ENCODE measurements at regions not wholly inside any gene's neighbourhood (a gene's known extent, or its start where the extent isn't known, plus 50 kb on each side); places are given as distances from the start of the nearest gene placed in this dataset.
"Not testable (repeated sequence)": the region's sequence is repeated elsewhere in the genome, so short reads cannot be mapped to it uniquely, and the experiment has no call there.

GRCh38 chr2:137886083-137886831 lies 78.0 kb upstream of the HNMT start:
- DNase-seq (ENCODE audit: low read depth) = no peak

GRCh38 chr2:137888845-137889244 lies 75.4 kb upstream of the HNMT start:
- no peak for DNase-seq (ENCODE audit: low read depth)

- no peak for DNase-seq (ENCODE audit: low read depth)
Measured at GRCh38 chr2:137892739-137893138, 71.5 kb upstream of the HNMT start.

GRCh38 chr2:137893145-137893544 lies 71.1 kb upstream of the HNMT start:
- DNase-seq (ENCODE audit: low read depth) = no peak

GRCh38 chr2:137896467-137896866 lies 67.8 kb upstream of the HNMT start:
- no peak for DNase-seq (ENCODE audit: low read depth)

DNA sequence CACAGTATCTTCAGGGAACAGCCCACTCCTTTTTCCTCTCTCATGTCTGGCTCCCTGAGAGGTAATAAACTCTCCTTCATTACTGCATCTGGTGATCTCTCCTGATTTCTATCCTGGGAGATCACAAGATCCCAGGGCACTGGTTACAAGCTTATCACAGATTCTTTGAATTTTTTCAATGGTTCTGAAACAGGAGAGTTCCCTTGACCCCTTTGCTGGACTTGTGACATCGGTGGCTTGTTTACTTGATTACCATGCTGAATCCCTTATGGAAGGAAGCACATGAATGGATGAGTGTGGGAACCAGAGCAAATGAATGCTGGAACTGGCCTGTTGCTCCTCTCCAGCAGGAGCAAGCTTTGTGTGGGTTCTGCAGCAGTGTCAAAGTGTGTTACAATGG lies 67.2 kb upstream of the HNMT start:
- DNase-seq (ENCODE audit: low read depth) = no peak

DNA sequence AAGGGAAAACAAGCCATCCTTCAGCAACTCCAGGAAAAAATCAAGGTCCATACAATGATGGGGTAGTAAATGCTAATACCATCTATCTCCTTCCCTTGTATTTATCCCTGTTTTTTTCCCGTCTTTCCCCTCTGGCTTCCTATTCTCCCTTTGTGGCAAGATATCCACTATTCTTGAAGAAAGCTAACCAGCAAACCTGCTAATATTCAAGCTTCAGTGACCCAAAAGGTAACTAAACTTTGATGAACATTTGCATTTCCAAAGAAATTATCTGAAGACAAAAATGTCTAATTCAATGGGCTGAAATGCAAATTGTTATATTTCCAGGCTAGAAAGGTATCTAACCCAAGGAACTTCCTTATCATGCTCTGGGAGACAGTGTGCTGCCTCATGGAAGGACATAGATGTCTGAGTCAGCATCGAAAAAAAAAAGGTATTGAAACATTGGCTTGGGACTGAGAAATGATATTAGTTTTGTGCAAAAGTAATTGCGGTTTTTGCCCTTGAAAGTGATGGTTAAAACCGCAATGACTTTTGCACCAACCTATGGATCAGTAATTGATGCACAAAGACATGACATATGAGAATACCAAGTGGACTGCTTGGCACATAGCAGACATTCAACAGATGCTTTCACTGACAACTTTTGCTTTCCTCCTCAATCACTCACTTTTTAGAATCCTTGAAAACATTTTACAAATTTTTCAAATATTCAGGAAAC lies 63.7 kb upstream of the HNMT start:
- no peak for DNase-seq (ENCODE audit: low read depth)

GRCh38 chr2:137910641-137911040 lies 53.6 kb upstream of the HNMT start:
- DNase-seq (ENCODE audit: low read depth) = no peak

DNA sequence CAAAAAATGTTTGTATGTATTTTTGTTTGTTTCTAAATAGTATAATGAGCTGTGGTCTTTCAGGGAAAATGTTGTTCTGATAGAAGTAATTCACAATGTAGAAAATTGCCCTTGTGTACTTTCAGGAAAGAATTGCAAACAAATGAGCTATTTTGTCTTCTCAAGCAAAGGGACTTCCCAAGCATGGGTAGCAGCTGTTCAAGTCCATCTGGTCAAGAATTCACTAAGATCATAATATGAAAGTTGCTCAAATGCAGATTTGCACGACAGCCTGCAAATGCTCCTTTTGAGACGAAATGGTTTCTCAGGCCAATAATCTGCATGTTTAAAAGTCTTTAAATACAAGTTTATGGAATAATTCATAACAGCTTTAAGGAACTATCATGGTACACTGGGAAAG lies 51.9 kb upstream of the HNMT start:
- no peak for DNase-seq (ENCODE audit: low read depth)

GRCh38 chr2:137913169-137913568 lies 51.1 kb upstream of the HNMT start:
- DNase-seq (ENCODE audit: low read depth) = no peak

GRCh38 chr2:137913648-137914047 lies 50.6 kb upstream of the HNMT start:
- not testable (repeated sequence) for DNase-seq (ENCODE audit: low read depth)
